ENCODE measurements at regions not wholly inside any gene's neighbourhood (a gene's known extent, or its start where the extent isn't known, plus 50 kb on each side); places are given as distances from the start of the nearest gene placed in this dataset.

DNA sequence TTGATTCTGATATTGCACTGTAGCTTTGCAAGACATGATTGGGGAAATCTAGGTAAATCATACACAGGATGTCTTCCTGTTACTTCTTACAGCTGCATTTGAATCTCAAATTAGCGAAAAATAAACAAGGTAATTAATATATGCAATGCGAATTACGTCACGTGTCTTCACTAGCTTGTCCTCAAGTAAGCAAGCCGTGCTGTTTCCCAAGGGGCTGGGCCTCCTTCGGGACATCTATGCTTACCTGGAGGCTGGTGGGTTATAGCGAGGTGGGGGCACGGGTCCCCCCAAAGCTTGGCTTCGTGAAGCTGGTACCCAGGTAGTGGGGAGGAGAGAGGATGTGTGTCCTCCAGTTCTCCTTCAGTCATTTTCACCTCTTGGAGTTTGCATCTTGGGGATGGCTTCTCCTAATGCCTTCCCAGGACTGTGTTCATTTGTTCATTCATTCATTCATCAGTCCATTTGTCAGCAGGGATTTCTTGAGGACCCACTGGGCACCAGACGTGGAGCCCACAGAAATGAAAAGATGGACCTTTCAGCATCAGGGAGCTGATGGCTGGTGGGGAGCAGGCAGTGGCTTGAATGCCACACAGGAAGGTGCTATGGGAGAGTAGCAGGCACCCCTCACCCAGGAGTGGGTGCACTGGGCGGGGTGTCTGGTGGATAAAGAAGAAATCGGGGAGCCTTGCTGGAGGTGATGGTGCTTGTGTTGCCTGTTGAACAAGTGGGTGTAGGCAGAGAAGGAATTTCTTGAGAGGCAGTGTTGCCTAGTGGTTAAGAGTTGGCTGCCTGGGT, 155.1 kb downstream of the GLI2 start:
- no peak overlapping the region for H3K4me3 ChIP-seq (ENCODE audit: low read depth, low read length)
- DNase-seq (ENCODE audit: low read depth): no peak
- TF ChIP-seq POLR2A (IDR thresholded peaks at IDR 0.05; ENCODE audit: extremely low read depth, insufficient read length) (no peak), MYC (IDR thresholded peaks at IDR 0.05; ENCODE audit: low read depth, low read length) (no peak)
- TF ChIP-seq, protein P1, sequence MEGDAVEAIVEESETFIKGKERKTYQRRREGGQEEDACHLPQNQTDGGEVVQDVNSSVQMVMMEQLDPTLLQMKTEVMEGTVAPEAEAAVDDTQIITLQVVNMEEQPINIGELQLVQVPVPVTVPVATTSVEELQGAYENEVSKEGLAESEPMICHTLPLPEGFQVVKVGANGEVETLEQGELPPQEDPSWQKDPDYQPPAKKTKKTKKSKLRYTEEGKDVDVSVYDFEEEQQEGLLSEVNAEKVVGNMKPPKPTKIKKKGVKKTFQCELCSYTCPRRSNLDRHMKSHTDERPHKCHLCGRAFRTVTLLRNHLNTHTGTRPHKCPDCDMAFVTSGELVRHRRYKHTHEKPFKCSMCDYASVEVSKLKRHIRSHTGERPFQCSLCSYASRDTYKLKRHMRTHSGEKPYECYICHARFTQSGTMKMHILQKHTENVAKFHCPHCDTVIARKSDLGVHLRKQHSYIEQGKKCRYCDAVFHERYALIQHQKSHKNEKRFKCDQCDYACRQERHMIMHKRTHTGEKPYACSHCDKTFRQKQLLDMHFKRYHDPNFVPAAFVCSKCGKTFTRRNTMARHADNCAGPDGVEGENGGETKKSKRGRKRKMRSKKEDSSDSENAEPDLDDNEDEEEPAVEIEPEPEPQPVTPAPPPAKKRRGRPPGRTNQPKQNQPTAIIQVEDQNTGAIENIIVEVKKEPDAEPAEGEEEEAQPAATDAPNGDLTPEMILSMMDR (IDR thresholded peaks at IDR 0.05; ENCODE audit: low read depth, low read length): no peak
- TF ChIP-seq, protein P2, sequence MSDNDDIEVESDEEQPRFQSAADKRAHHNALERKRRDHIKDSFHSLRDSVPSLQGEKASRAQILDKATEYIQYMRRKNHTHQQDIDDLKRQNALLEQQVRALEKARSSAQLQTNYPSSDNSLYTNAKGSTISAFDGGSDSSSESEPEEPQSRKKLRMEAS (IDR thresholded peaks at IDR 0.05; ENCODE audit: low read depth, low read length): no peak

DNA sequence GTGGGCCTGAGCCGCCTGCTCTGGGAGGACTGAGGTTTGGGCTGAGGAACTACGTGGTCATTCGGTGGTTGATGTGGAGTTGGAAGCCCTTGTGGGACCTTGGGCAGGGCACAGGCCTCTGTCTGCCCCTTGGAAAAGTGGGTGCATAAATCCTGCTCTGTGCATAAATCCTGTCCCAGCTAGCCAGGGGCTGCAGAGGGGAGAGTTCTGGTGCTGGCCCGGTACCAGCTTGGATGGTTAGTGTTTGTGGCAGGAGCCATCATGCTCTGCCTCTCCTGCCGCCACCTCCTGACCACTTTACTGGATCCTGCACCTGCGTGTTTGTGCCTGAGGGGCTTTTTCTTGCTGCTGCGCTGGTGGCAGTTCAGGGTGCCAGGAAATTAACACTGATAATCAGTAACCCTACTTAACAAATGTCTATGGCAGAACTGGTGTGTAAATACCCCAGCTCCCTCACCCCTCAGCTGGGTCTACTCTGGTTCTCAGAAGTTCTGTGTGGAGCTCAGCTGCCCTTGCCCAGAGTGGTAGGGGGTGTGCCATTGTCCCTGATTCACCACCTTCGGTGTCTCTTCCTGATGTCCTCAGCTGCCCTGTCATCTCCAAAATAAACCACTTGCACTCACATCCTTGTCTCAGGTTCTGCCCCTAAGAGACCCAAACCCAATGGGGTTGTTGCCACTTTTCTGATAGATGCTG, 156.8 kb downstream of the GLI2 start:
- no peak overlapping the region for H3K4me3 ChIP-seq (ENCODE audit: low read depth, low read length)
- TF ChIP-seq POLR2A (IDR thresholded peaks at IDR 0.05; ENCODE audit: extremely low read depth, insufficient read length): no peak
- TF ChIP-seq, protein P2 (IDR thresholded peaks at IDR 0.05; ENCODE audit: low read depth, low read length): no peak
- TF ChIP-seq, protein P1 (IDR thresholded peaks at IDR 0.05; ENCODE audit: low read depth, low read length): no peak
- no peak for TF ChIP-seq MYC (IDR thresholded peaks at IDR 0.05; ENCODE audit: low read depth, low read length)
- no peak for DNase-seq (ENCODE audit: low read depth)

DNA sequence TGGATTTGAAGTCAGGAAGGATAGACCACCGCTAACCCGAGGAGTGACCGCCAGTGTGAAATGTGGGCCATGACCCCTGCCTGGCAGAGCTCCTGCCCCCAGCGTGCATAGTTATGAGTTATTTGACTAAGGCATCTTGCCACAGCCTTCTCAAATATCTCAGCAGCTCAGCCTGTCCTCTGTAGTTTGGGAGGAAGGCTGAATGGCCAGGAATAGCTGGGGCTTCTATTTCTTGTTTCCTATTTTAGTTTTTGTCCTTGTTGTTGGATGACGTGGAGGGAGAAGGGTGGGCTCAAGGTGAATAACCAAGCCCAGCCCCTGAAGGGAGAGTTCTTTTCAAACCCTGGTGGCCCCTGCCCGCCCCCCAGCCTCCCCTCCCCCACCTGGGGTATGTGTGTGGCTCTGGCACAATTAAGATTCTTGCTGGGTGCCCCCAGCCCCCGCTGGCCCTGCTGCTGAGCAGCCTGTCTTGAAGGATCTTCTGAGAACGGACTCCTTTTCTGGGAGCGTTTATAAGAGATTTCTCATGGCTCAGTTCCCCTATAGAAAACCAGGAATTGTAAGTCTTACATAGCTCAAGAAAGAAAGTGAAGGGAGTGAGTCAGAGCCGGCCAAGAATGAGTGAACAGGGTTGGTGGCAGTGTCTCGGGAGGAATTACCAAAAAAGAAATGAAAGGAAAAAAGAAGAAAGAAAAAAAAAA, 157.4 kb downstream of the GLI2 start:
- TF ChIP-seq, protein P2 (IDR thresholded peaks at IDR 0.05; ENCODE audit: low read depth, low read length): no peak
- no peak for TF ChIP-seq MYC (IDR thresholded peaks at IDR 0.05; ENCODE audit: low read depth, low read length)
- no peak for TF ChIP-seq POLR2A (IDR thresholded peaks at IDR 0.05; ENCODE audit: extremely low read depth, insufficient read length)
- TF ChIP-seq, protein P1 (IDR thresholded peaks at IDR 0.05; ENCODE audit: low read depth, low read length): no peak

DNA sequence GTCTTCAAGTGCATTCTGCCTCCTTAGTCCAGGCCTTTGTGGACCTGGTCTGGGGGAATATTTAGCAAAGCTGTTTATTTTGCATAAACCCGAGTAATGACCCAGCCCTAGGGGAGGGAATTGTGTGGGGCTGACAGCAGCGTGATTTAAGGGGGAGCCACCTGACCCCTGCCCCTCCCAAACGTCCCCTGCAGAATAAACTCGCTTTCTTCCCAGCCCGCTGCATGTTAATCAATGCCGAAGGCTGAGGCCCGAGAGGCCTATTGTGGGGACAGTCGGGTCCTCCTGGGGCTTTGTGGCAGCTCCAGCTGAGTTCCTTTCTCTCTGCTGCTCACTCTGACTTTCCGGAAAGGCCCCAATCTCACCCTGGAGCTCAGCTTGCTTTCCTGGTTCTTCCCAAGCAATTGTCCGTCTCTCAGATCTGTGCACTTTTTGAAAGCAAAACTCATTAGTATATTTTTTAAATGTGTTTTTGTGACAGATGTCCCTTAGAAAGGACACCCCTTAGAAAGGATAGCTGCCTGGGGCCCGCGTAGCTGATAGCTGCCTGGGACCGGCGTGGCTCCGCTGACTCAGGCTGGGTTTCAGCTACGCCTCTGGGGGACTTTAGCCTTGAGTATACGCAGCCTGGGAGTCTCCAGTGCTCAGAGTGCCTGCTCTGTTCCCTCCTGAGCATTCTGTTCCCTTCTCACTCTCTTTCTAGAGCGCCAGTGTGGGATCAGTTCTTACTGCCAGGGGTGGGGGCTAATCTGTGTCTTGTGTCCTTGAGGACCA, 158.3 kb downstream of the GLI2 start:
- DNase-seq (ENCODE audit: low read depth): no peak
- H3K4me3 ChIP-seq (ENCODE audit: low read depth, low read length): no peak overlapping the region
- TF ChIP-seq MYC (IDR thresholded peaks at IDR 0.05; ENCODE audit: low read depth, low read length): no peak
- TF ChIP-seq, protein P1 (IDR thresholded peaks at IDR 0.05; ENCODE audit: low read depth, low read length): no peak
- TF ChIP-seq, protein P2 (IDR thresholded peaks at IDR 0.05; ENCODE audit: low read depth, low read length): no peak
- TF ChIP-seq POLR2A (IDR thresholded peaks at IDR 0.05; ENCODE audit: extremely low read depth, insufficient read length): no peak

More for the DNA sequence above, 157.4 kb downstream of the GLI2 start:
- no peak for DNase-seq (ENCODE audit: low read depth)
- no peak overlapping the region for H3K4me3 ChIP-seq (ENCODE audit: low read depth, low read length)

DNA sequence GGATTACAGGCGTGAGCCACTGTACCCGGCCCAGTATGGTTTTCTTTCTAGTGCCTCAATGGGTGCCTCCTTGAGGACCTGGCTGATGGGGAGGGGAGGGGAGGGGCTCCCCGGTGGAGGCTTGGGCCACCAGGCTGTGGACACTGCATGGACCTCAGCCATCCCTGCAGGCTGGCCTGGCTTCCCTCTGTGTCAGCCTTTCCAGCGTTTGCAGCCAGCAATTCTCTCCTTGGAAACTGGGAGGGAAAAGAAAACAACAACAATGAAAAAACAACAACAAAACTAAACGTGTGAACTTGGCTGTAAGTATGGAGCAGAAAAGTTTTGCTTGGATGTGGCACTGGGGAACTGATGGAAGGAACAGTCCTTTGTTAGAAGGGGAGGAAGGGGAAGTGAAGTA, 159.3 kb downstream of the GLI2 start:
- TF ChIP-seq, protein P1 (IDR thresholded peaks at IDR 0.05; ENCODE audit: low read depth, low read length): no peak
- TF ChIP-seq MYC (IDR thresholded peaks at IDR 0.05; ENCODE audit: low read depth, low read length): no peak
- TF ChIP-seq POLR2A (IDR thresholded peaks at IDR 0.05; ENCODE audit: extremely low read depth, insufficient read length): no peak
- TF ChIP-seq, protein P2 (IDR thresholded peaks at IDR 0.05; ENCODE audit: low read depth, low read length): no peak
- DNase-seq (ENCODE audit: low read depth): no peak
- H3K4me3 ChIP-seq (ENCODE audit: low read depth, low read length): no peak overlapping the region

All from NB4 (cell line).